COR-L47 (cell line): ENCODE measurements at regions not wholly inside any gene's neighbourhood (a gene's known extent, or its start where the extent isn't known, plus 50 kb on each side); places are given as distances from the start of the nearest gene placed in this dataset.
"Not testable (repeated sequence)": the region's sequence is repeated elsewhere in the genome, so short reads cannot be mapped to it uniquely, and the experiment has no call there.

ENCODE experiments used
- DNase-seq: peaks from one replicate; lab custom pipeline; 2025; lab: John Stamatoyannopoulos, UW

DNA sequence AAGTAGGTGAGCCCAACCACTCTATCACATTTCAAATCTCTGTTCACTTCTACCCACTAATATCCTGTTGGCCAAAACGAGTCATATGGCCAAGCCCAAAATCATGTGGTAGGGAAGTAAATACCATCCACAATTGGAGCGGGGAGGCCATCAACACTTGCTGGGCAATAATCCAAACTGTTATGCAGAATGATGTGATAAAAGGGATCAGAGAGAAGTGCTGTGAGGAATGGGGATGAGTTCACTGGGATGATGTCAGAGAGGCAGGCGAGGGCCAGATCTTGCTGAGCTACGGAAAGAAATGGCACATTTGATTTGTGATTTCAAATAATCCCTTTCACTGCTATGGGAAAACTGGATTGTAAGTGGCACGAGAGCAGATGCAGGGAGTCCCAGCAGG lies 188.4 kb downstream of the NPIPA8 start:
- DNase-seq: not testable (repeated sequence)

- DNase-seq: not testable (repeated sequence)
These were observed 189.9 kb downstream of the NPIPA8 start for GRCh38 chr16:18146601-18147142.

DNA sequence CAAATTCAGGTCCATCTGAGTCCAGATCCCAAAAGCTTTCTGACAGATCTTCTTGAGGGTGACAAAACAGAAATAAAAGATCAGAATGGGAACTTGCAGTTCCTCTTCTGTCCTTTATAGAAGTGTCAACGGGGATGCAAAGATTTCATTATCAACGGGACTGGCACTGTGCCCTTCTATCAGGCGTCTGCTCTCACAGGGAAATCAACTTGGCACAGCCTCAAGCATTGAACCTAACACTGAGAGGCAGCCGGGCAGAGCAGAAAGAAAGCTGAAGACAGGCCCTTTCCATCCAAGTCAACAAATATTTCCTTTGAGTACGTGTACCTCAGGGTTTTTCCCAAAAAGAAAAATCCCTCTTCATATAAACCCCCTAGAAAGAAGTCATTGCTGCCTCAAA lies 194.5 kb downstream of the NPIPA8 start:
- not testable (repeated sequence) for DNase-seq

- DNase-seq: not testable (repeated sequence)
These were observed 200.2 kb downstream of the NPIPA8 start for GRCh38 chr16:18136288-18136687.

- not testable (repeated sequence) for DNase-seq
These were observed 201.5 kb downstream of the NPIPA8 start for GRCh38 chr16:18135024-18135423.

GRCh38 chr16:18131587-18131986 lies 204.9 kb downstream of the NPIPA8 start:
- not testable (repeated sequence) for DNase-seq

- DNase-seq: not testable (repeated sequence)
These were observed 205.9 kb downstream of the NPIPA8 start for GRCh38 chr16:18130478-18131120.

DNA sequence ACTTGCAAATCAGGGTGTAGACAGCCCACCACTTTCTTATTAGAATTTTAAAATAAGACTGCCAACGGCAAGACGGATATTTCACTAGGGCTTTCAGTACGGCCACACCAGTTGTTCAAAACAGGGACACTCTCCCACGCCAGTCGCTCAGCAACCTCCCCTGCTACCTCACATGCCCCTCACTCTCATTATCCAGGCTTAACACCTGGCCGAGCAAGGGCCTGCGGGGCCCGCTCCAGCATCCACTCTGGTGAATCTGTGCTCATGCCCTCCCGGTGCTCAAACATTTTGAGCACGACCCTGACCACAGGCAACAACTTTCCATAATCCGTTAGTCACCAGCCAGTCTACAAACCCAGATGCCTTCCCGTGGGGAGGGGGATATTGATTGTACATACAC lies 209.5 kb downstream of the NPIPA8 start:
- not testable (repeated sequence) for DNase-seq

DNA sequence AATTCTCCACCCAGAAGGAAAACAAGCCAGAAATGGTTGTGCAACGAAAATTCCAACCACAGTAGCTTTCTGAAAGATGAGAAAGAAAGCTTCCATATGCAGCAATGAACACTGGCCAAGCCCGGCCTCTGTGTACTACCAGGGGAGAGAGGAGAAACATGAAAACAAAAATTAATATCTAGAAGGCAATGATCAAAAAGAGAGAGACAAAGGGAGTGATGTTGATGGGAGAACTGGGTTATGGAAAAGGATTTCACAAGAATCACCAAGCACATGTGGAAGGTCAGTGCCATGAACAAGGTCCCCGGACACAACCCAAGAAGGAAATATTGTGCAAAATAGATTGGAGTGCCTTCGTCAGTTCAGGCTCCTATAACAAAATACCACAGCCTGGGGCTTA lies 217.4 kb downstream of the NPIPA8 start:
- not testable (repeated sequence) for DNase-seq

DNA sequence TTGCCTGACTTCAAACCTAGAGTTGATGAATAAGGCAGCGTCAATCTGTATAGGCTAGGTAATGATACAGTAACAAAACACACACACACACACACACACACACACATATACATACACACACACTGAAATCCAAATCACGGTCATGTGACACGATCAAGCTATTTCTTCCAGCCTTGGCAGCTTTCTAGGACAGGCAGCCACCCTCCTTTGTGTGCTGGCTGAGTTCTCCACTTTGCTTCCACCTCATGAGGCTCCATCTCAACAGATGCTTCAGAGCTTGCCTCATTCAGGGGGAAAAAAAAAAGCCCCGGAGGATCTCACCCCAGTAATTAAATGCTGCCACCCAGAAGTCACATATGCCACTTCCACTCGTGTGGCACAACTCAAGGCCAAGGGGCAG lies 217.9 kb downstream of the NPIPA8 start:
- not testable (repeated sequence) for DNase-seq

DNA sequence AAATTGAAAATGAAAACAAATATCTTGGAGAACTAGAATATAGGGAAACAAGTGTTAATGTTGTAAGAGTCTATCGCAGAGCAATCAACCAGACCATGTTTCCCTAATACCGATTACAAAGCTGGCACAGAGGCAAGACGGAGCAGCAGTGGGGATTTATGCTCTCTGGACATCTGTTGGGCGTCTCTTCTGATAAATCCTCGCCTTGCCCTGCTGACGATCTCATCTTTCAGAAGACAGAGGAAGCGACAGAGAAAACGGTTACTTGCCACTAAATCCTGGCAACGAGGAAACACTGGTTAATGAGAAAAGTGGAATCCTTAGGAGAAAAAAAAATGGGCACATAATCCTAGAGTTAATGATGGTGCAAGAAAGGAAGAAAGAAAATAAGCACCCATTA lies 218.5 kb downstream of the NPIPA8 start:
- DNase-seq: not testable (repeated sequence)

GRCh38 chr16:18104412-18104811 lies 232.1 kb downstream of the NPIPA8 start:
- not testable (repeated sequence) for DNase-seq

GRCh38 chr16:18101077-18101476 lies 235.5 kb downstream of the NPIPA8 start:
- DNase-seq: not testable (repeated sequence)

DNA sequence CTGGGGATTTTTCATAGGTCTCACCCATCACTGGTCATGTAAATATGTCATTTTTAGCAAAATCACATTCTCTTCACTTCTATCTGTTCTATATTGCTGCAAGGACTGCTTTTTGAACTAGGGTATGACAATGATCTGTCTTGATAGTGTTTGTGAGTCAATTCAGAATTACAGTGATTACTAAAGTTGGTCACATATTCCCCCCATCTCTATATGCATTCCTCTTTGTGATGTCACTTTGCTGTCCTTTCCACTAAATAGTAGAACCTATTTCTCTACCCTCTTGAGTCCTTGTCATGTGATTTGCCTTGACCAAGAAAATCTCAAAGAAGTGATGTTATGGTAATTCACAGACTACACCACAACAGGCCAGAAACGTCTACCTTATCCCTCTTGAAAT lies 243.9 kb downstream of the NPIPA8 start:
- DNase-seq: not testable (repeated sequence)

- not testable (repeated sequence) for DNase-seq
These were observed 255.7 kb downstream of the NPIPA8 start for GRCh38 chr16:18080658-18081363.

GRCh38 chr16:18077910-18078309 lies 258.6 kb downstream of the NPIPA8 start:
- DNase-seq: not testable (repeated sequence)

- DNase-seq: no peak
These were observed 264.4 kb downstream of the NPIPA8 start for GRCh38 chr16:18072161-18072560.

GRCh38 chr16:18069683-18070082 lies 266.9 kb downstream of the NPIPA8 start:
- DNase-seq: no peak

DNA sequence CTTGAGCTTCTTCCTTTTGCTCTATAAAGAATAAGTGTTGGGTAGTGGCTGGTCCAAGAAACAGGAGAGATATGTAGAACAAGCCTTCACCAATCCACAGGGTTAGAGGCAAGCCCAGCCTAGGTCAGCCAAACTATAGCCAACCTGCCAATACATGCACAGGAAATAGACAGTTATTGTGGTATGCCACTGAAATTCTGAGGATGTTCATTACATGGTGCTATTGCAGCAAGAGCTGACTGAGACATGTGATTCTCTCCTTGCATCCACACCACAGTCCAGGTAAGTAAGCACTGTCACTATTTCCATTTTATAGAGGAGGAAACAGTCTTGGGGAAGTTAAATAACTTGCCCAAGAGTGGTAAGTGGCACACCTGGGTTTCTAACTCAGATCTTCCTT lies 268.1 kb downstream of the NPIPA8 start:
- no peak for DNase-seq

DNA sequence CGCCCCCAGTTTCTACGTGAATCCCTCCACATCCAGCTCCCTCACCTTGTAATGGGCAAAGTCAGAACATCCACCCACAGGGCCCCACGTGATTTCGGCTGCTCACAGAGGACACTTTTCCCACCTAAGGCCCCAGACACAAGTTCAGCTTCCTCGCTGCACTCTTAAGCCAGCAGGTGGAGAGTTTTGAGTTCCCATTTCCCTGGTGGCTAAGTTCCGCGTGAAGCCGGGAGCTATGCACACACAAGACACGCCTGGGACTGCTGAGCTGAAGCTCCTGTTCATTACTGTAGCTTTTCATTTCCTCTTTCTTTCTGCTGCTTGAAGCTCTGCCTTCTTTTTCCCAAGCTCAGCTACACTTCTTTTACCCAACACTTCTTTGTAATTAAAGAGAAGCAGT lies 273.8 kb downstream of the NPIPA8 start:
- no peak for DNase-seq

GRCh38 chr16:18060351-18060750 lies 276.2 kb downstream of the NPIPA8 start:
- DNase-seq: no peak

- no peak for DNase-seq
These were observed 277.0 kb downstream of the NPIPA8 start for GRCh38 chr16:18059577-18059976.

DNA sequence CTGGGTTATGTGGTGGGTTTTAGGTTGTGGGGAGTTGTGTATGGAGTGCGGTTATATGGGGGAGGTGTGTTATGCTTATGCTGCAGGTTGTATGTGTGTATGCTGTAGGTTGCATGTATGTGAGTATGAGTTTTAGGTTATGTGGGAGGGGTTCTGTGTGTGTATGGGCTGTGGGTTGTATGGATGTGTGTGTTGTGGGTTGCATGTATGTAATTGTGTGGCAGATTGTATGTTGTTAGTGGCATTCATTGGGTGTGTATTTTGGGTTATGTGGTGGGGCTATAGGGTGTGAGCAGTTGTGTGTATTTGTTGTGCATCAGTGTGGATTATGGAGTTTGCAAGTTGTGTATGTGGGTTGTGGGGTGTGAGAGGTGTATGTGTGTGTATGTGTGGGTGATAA lies 277.4 kb downstream of the NPIPA8 start:
- no peak for DNase-seq
